Colonic mucosa (tissue), 4 donors: ENCODE measurements at regions not wholly inside any gene's neighbourhood (a gene's known extent, or its start where the extent isn't known, plus 50 kb on each side); places are given as distances from the start of the nearest gene placed in this dataset.
"Not testable (repeated sequence)": the region's sequence is repeated elsewhere in the genome, so short reads cannot be mapped to it uniquely, and the experiment has no call there.

Experiments
- DNase-seq: peaks from one replicate; pipeline ENCODE4 v3.0.0-alpha.2; 2020
- H3K27ac ChIP-seq: fragments of 200-600 bp; one replicate; pipeline ENCODE4 v1.8.0; 2021
- H3K27me3 ChIP-seq: fragments of 200-600 bp; one replicate; pipeline ENCODE4 v1.8.0; 2021
- H3K36me3 ChIP-seq: fragments of 200-600 bp; one replicate; pipeline ENCODE4 v1.8.0; 2021
- H3K4me1 ChIP-seq: fragments of 200-600 bp; one replicate; pipeline ENCODE4 v1.8.0; 2021; ENCODE audit warnings: mild to moderate bottlenecking
- H3K4me3 ChIP-seq: fragments of 200-600 bp; one replicate; pipeline ENCODE4 v1.8.0; 2021
- H3K9ac ChIP-seq, 2 donors: one replicate each; pipeline ENCODE4 v1.7.0; 2013; ENCODE audit warnings: control low read depth in 2 of 2, low read depth in 2 of 2, low read length in 2 of 2
- H3K9me3 ChIP-seq: fragments of 200-600 bp; one replicate; pipeline ENCODE4 v1.8.0; 2021
- intact Hi-C: fragments of 100-400 bp; cut with DNase I; formaldehyde crosslinking; loops from one replicate; pipeline ENCODE4 v1.14.1; 2022
- TF ChIP-seq, protein P1 (sequence below): fragments of 200-600 bp; IDR thresholded peaks from one replicate; pipeline ENCODE4 v1.8.0; 2022; ENCODE audit warnings: antibody characterized with exemption, mild to moderate bottlenecking
- donor health status: healthy.
- donor health status: DM: no; HTN: no; CAD: no.
- donor health status: DM: no; HTN: no; CAD: no.

DNA sequence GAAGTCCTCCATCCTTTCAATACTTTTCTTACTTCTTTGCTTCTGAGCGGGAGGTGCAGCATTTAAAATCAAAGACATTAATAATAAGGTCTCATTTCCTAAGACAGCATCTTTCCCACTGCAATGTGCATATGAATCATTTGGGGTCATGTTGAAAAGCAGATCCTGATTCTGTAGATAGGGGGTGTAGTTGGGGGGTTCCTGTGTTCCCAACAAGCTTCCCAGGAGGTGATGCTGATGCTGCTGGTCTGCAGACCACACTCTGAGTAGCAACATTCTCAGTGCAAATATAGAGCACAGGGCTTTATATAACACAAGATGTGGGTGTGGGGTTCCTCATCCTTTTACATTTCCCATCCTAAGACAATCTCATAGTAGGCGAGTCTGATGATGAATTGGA, 126.5 kb upstream of the PALM2AKAP2 start:
- Histone ChIP-seq H3K27me3 (no peaks in the 10 kb centered on the region), H3K9me3 (no peaks in the 10 kb centered on the region), H3K4me3 (no peak overlapping the region), H3K27ac (no peak overlapping the region), H3K4me1 (no peaks in the 10 kb centered on the region), H3K36me3 (no peaks in the 10 kb centered on the region), H3K9ac (no peak overlapping the region)
- no peak for DNase-seq
- intact Hi-C loops: no loop called here
- TF ChIP-seq, protein P1, sequence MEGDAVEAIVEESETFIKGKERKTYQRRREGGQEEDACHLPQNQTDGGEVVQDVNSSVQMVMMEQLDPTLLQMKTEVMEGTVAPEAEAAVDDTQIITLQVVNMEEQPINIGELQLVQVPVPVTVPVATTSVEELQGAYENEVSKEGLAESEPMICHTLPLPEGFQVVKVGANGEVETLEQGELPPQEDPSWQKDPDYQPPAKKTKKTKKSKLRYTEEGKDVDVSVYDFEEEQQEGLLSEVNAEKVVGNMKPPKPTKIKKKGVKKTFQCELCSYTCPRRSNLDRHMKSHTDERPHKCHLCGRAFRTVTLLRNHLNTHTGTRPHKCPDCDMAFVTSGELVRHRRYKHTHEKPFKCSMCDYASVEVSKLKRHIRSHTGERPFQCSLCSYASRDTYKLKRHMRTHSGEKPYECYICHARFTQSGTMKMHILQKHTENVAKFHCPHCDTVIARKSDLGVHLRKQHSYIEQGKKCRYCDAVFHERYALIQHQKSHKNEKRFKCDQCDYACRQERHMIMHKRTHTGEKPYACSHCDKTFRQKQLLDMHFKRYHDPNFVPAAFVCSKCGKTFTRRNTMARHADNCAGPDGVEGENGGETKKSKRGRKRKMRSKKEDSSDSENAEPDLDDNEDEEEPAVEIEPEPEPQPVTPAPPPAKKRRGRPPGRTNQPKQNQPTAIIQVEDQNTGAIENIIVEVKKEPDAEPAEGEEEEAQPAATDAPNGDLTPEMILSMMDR: no peak

DNA sequence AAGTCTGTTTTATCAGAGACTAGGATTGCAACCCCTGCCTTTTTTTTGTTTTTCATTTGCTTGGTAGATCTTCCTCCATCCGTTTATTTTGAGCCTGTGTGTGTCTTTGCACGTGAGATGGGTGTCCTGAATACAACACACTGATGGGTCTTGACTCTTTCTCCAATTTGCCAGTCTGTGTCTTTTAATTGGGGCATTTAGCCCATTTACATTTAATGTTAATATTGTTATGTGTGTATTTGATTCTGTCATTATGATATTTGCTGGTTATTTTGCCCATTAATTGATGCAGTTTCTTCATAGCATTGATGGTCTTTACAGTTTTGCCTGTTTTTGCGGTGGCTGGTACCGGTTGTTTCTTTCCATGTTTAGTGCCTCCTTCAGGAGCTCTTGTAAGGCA, 116.0 kb upstream of the PALM2AKAP2 start:
- H3K36me3 ChIP-seq, H3K27ac ChIP-seq: not testable (repeated sequence)

DNA sequence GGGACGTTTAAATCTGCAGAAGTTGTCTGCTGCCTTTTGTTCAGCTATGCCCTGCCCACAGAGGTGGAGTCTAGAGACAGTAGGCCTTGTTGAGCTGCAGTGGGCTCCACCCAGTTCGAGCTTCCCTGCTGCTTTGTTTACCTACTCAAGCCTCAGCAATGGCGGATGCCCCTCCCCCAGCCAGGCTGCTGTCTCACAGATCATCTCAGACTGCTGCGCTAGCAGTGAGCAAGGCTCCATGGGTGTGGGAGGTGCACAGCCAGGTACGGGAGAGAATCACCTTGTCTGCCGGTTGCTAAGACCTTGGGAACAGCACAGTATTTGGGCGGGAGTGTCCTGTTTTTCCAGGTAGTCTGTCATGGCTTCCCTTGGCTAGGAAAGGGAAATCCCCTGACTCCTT, 114.3 kb upstream of the PALM2AKAP2 start:
- H3K27ac ChIP-seq, intact Hi-C loops, H3K9me3 ChIP-seq, H3K36me3 ChIP-seq, H3K27me3 ChIP-seq, DNase-seq, H3K9ac ChIP-seq, H3K4me1 ChIP-seq, H3K4me3 ChIP-seq: not testable (repeated sequence)

More for the DNA sequence above, 116.0 kb upstream of the PALM2AKAP2 start:
- H3K27me3 ChIP-seq, H3K9ac ChIP-seq, H3K9me3 ChIP-seq, intact Hi-C loops, DNase-seq, H3K4me3 ChIP-seq, H3K4me1 ChIP-seq: not testable (repeated sequence)

- Histone ChIP-seq H3K9ac (no peak overlapping the region), H3K27me3 (no peaks in the 10 kb centered on the region), H3K9me3 (no peaks in the 10 kb centered on the region), H3K4me3 (no peak overlapping the region), H3K36me3 (no peaks in the 10 kb centered on the region), H3K4me1 (no peaks in the 10 kb centered on the region), H3K27ac (no peak overlapping the region)
- DNase-seq: no peak
- intact Hi-C loops: no loop called here
- TF ChIP-seq, protein P1: no peak
Observed at GRCh38 chr9:109681301-109681700, 98.7 kb upstream of the PALM2AKAP2 start.

DNA sequence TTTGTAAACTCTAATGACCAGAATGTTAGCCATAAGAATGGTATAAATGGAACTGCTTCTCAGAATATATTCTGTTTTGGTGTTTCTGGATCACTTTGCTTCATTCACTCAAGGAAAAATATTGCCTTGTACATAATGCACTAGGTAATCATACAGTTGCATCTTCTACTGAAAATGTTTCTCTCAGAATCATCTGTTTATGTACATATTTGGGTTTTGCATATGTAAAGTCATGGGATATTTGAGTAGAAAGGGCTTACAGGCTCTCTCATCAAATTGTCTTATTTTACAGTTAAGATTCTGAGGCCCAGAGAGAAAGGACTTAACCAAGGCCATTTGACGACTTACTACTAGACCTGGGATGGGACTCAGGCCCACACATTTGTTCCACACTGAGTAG, 97.8 kb upstream of the PALM2AKAP2 start:
- intact Hi-C loops: no loop called here
- H3K27me3 ChIP-seq: no peaks in the 10 kb centered on the region
- no peak overlapping the region for H3K4me3 ChIP-seq
- H3K9ac ChIP-seq: no peak overlapping the region
- H3K36me3 ChIP-seq: no peaks in the 10 kb centered on the region
- no peak for DNase-seq
- no peaks in the 10 kb centered on the region for H3K9me3 ChIP-seq
- no peaks in the 10 kb centered on the region for H3K4me1 ChIP-seq
- no peak overlapping the region for H3K27ac ChIP-seq
- TF ChIP-seq, protein P1: no peak

- Histone ChIP-seq H3K27ac (no peak overlapping the region), H3K36me3 (no peaks in the 10 kb centered on the region), H3K4me1 (no peaks in the 10 kb centered on the region), H3K4me3 (no peak overlapping the region), H3K27me3 (no peaks in the 10 kb centered on the region), H3K9me3 (no peaks in the 10 kb centered on the region), H3K9ac (no peak overlapping the region)
- DNase-seq: no peak
- TF ChIP-seq, protein P1: no peak
- intact Hi-C loops: no loop called here
Observed at GRCh38 chr9:109683521-109683920, 96.5 kb upstream of the PALM2AKAP2 start.

DNA sequence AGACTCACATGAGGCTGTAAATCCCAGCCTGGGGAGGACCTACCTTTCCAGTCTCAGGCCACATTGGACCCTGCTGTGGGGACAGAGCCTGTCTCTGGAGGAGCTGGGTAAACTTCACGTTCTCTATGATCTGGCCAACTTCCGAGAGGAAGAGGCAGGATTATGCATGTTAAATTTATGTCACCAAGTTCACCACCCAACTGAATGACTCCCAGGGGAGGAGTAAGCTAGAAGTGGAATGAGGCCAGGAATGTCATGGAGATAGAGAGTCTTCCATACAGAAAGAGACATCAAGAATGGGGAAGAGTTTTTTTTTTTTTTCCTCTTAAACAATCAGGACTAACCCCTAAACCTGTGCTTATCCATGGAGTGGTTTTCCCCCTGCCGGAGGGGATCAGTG, 90.3 kb upstream of the PALM2AKAP2 start:
- no peak overlapping the region for H3K27ac ChIP-seq
- no peaks in the 10 kb centered on the region for H3K27me3 ChIP-seq
- H3K9me3 ChIP-seq: no peaks in the 10 kb centered on the region
- DNase-seq: no peak
- no peaks in the 10 kb centered on the region for H3K4me1 ChIP-seq
- intact Hi-C loops: no loop called here
- no peaks in the 10 kb centered on the region for H3K36me3 ChIP-seq
- no peak overlapping the region for H3K4me3 ChIP-seq
- H3K9ac ChIP-seq: no peak overlapping the region
- TF ChIP-seq, protein P1: no peak
